HuH-7 (cell line): ENCODE measurements at regions not wholly inside any gene's neighbourhood (a gene's known extent, or its start where the extent isn't known, plus 50 kb on each side); places are given as distances from the start of the nearest gene placed in this dataset.

ENCODE experiments used
- DNase-seq: peaks from one replicate; pipeline ENCODE4 v3.0.0; 2011; ENCODE audit warnings: low spot score

GRCh38 chr4:185894481-185894880, 82.5 kb upstream of the SORBS2 start:
- DNase-seq: no peak

DNA sequence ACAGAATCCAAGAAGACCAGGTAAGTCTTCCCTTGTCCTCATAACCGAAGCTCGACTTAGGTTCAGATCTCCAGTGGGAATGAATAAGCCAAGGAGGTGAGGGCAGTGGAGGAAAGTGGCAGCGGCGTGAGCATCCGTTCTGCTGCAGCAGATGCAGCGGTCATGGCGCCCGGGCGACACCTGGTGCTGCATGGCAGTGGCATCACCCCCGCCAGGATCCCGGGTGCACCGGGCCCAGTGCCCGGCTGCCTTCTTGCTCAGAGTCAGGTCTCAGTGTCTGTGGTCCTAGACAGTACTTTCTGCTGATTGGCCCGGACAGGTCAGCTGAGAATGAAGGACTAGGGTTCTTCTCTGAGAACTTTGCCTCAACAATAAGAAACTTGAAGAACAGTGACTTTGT, 83.4 kb upstream of the SORBS2 start:
- no peak for DNase-seq

DNA sequence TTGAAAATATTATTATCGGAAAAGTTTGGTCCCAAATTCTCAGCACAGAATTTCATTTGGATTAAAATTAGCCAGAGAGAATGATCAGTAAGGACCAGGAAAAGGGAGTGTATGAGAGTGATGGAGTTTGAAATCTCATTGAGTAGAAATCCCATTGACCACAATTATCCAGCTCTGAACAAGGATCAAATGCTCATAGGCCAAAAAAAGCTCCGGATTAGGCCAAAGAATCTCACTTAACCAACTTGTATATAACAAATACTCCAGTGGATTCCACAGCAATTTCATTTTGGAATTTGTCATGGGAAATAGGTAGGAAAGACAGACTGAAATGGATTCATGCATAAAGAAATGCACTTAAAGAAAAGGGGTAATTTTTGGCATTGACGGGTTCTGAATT, 83.9 kb upstream of the SORBS2 start:
- DNase-seq: no peak

GRCh38 chr4:185896817-185897488, 85.0 kb upstream of the SORBS2 start:
- no peak for DNase-seq

- DNase-seq: no peak
These were observed 86.4 kb upstream of the SORBS2 start for GRCh38 chr4:185898413-185898812.

- no peak for DNase-seq
These were observed 87.8 kb upstream of the SORBS2 start for GRCh38 chr4:185899833-185900232.

GRCh38 chr4:185902654-185903053, 90.7 kb upstream of the SORBS2 start:
- DNase-seq: no peak

DNA sequence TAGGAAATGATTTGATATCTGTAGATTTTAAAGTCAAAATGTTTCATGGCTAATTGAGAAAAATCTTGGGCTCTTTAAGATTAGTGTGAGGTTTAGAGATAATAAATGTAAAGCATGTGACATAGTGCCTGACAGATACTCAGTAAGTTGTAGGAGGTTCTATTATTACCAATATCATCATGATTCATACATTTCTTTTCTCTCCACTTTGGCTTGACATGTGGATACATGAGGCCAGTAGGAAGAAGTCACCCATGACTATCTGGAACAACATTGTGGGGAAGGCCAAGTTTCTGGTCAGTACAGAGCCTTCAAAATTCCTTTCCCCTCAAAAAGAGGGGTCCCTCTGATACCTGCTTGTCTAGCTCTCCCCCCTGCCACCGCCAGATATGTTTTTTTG, 91.2 kb upstream of the SORBS2 start:
- no peak for DNase-seq

GRCh38 chr4:185904381-185904780, 92.4 kb upstream of the SORBS2 start:
- no peak for DNase-seq

- no peak for DNase-seq
These were observed 98.0 kb upstream of the SORBS2 start for GRCh38 chr4:185909972-185910371.

DNA sequence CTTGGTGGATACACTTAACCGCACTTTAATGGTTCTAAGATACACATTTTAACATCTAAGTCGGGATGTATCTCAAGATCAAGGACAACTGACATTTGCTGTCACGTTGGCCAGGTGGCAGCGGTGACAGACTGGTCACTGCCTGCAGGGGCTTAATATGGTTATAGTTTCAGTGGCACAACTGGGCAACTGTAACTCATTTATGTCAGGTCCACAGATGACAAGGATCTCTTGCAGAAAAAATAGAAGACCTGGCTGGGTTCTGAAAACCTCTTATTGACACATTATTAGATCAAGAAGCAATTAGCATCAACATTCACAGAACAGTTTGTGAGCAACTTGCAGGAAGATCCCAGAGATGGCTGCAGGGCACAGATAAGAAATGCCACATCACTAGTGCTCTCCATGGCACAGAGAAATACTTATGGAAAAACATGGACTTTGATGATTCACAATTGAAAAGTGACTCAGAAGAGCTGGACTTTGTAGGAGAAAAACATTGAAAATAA, 99.6 kb upstream of the SORBS2 start:
- DNase-seq: no peak

GRCh38 chr4:185912779-185913178, 100.8 kb upstream of the SORBS2 start:
- no peak for DNase-seq

DNA sequence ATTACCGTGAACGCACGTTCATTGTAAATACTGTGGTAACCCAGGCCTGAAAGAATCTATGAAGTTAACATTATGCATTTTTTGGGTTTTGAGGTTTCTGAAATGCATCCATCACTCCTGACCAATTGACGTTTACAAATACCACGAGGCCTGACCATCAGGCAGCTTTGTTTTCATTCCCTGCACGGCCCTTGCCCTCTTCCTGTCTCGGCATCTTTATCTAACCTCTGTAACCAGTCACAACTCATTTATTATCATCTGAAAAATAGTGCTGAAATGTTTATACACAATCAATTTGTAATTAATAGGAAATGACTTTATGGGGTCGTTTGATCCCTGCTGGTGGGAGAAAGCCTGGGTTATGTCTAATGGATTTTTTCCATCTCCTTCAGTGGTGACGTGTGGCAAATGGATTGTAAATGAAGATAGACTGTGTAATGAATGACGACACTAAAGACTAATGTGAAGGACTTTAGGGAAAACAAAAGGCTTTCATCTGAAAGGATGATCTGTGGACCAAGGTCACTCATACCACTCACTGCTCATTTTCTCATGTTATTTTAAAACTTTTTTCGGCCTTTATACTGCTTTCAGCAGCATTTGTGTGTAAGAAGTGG, 102.7 kb upstream of the SORBS2 start:
- no peak for DNase-seq

DNA sequence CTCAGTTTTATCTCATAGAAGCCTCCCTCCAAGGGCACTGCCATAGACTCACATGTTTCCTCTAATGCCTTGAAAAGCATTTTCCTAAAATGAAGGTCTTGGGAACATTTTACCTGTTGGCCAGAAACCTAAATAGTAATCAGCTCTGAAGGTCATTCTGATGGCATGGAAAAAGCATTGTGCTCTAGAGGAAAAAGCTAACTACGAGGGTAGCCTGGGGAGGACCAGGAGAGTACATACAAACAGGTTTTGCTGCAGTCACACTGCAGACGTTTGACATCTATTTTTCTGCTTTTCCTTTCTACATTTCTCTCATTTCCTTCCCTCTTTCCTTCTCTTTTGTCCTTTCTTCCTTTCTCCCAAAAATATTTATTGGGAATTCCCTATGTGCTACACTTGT, 103.3 kb upstream of the SORBS2 start:
- no peak for DNase-seq

DNA sequence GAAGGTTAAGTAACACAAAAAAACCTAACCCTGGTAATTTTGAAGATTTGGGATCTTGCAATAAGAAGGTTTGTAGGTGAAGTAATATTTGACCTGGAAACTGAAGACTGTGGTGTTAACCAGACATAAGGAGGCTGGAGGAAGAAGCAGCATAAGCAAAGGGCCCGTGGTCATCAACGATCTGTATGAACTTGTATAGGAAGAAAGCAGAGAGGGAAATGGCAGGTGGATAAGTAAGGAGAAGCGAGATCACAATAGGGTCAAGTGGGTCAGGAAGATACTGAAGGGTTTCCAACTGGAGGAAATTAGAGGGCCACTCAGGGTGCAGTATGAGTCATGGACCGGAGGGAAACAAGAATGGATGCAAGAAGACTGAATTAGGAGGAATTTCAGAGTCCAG, 103.8 kb upstream of the SORBS2 start:
- DNase-seq: no peak

DNA sequence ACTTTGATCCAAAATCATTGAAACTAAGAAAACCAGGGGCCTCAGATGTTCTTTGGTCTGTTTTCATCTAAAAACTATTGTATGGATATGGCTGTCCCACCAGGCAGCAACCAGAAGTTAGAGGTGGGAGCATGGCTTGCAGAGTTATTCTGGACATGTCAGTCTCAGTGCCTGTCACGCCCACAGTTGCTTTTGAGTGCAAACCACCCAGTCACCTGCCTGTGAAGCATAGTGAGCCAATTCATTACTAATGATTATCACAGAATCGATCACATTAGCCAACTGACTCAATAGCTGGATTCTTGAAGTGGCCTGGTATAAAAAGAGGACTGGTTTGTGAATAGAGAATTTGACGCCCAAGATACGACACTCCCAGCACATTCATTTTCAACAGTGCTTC, 104.2 kb upstream of the SORBS2 start:
- DNase-seq: no peak

GRCh38 chr4:185916683-185917082, 104.7 kb upstream of the SORBS2 start:
- DNase-seq: no peak

DNA sequence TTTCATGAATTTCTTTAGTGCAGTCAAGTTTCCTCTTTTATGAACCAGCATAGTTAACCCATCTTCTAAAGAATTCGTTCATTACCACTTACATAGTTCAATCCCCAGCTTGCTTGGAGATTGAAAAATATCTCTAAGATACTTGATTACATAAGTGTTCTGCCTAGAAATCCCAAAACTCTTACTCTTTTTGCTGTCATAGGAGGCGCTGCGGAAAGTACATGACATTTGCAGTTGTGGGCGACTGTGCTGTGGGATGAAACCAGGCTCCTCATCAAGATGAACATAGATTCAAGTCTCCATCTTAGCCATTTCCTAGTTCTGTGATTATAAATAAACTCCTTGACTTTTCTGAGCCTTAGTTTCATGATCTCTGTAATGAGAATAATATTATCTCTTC, 107.1 kb upstream of the SORBS2 start:
- DNase-seq: no peak

- DNase-seq: no peak
These were observed 108.2 kb upstream of the SORBS2 start for GRCh38 chr4:185920171-185920570.

DNA sequence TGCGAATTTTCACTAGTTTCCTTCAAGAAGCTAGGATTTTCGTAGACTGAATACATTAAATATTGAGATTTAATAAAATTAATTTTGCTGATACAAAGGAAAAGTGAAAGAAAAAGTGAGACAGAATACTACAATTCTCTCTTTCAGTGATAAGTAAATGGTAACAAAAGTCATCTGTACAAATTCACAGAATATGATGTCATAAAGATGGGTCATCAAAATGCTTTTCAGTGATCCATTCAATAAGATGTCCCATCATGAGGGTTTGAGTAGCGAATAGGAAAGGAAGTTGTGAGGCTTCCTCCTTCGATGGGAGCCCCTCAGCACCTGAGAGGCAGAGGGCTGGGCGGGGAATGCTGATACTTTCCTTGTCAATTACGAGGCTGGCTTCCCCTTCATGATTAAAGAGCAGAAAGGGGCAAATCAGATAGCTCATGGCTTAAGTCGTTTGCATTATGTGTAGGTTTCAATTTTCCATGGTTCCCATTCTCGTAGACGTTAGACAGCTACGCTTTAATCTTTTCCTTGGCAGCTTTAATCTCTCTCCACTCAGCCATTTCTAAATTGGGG, 108.8 kb upstream of the SORBS2 start:
- no peak for DNase-seq

DNA sequence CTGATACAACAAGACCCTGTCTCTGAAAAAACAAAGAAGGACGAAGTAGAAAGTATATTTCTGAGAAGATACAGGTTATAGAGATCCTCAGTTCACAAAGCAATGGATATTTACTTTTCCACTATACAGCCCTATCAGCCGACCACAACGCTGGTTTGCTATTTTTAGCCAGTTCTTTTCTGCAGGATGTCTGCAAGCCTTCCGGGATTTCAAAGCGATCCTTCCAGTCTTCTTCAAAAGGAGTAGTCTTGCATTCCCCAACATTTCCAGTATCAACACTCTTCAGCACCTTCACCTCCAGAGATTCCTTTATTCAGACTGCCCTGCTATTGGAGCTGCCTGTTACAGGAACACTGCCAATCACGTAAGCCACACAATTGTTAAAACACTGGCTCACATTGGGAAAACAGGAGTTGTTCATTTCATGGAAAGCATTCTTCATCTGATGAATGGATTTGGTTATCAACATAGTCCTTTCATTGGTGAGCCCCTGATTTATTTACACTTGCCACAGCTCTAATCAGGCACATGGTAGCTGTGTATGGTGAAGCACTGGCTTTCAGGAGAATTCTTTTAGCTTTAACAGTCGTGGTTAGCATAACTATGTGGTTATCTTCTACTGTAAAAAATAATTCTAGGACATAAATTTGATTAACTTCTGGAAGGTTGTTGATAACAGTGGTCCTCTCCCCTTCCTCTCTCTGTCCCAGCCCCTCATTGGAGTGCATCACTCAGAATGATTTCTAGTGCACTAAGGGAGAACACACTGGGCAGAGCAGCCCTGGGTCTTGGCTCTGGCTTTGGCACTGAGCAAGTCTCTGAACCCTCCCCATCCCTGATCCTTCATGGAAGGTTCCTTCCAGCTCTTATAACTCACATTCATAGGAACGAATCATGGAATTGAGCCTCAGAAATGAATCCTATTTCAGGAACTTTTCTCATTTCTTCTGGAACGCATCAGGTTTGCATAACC, 109.9 kb upstream of the SORBS2 start:
- DNase-seq: no peak

- no peak for DNase-seq
These were observed 112.6 kb upstream of the SORBS2 start for GRCh38 chr4:185924458-185925044.
